Fibroblast of skin of right quadriceps (primary cell): ENCODE measurements at regions not wholly inside any gene's neighbourhood (a gene's known extent, or its start where the extent isn't known, plus 50 kb on each side); places are given as distances from the start of the nearest gene placed in this dataset.
A peak's percentile ranks its signal among the peaks of the same experiment; 100 is the strongest.

Experiments used
- DNase-seq: peaks from one replicate; pipeline ENCODE4 v3.0.0-alpha.2; 2013

GRCh38 chr1:104856518-104856917, 1106.8 kb downstream of the AMY1C start:
- DNase-seq: no peak

GRCh38 chr1:104868794-104869193, 1119.1 kb downstream of the AMY1C start:
- DNase-seq: no peak

GRCh38 chr1:104874044-104874443, 1124.3 kb downstream of the AMY1C start:
- DNase-seq: no peak

DNA sequence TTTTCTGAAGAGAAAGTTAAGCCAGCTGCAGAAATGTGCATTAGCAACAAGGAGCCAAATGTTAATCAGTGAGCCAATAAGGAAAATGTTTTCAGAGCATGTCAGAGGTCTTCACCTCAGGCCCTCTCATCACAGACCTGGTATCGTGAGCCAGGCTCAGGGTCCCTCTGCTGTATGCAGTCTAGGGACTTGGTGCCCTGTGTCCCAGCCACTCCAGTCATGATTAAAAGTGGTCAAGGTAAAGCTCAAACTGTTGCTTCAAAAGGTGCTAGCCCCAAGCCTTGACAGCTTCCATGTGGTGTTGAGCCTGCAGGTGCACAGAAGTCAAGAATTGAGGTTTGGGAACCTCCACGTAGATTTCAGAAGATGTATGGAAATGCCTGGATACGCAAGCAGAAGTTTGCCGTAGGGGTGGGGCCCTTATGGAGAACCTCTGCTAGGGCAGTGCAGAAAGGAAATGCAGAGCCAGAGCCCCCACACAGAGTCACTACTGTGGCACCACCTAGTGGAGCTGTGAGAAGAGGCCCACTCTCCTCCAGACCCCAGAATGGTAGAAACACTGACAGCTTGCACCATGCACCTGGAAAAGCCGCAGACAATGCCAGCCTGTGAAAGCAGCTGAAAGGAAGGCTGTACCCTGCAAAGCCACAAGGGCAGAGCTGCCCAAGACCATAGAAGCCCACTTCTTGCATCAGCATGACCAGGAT, 1128.7 kb downstream of the AMY1C start:
- no peak for DNase-seq

GRCh38 chr1:104884939-104885338, 1135.2 kb downstream of the AMY1C start:
- DNase-seq: no peak

- no peak for DNase-seq
These were observed 1155.6 kb downstream of the AMY1C start for GRCh38 chr1:104905322-104905721.

DNA sequence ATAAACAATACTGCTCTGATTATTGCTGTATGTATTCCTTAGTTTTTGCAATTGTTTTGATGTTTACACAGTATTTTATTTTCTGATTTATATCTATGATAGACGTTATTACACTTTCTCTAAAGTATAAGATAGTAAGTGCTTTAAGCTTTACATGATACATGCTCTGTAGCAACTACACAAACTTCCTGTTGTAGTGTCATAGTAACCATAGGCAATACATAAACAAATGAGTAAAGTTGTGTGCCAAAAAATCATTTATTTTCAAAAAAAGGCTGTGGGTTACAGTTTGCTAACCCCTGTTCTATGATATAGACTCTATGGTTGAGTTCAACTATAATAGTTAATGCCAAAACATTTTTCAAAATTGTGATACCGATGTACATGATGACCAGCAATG, 1156.4 kb downstream of the AMY1C start:
- no peak for DNase-seq

GRCh38 chr1:104919188-104919587, 1169.5 kb downstream of the AMY1C start:
- no peak for DNase-seq

GRCh38 chr1:104921525-104921924, 1171.8 kb downstream of the AMY1C start:
- peak; percentile 42 for DNase-seq

- no peak for DNase-seq
These were observed 1173.4 kb downstream of the AMY1C start for GRCh38 chr1:104923075-104923474.

DNA sequence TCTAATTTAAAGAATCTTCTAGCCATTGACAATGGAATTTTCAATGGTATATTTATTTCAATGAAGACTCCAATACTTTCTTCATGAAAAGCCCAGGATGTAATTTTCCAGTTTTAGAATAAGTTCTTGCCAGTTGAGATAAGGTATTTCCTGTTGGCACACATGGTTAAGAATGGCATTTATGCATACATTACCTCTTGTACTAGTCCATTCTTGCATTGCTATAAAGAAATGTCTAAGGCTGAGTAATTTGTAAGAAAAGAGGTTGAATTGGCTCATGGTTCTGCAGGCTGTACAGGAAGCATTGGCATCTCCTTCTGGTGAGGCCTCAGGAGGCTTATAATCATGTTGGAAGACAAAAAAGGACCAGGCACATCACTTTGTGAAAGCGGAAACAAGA, 1179.6 kb downstream of the AMY1C start:
- no peak for DNase-seq

- DNase-seq: no peak
These were observed 1182.6 kb downstream of the AMY1C start for GRCh38 chr1:104932030-104932915.

DNA sequence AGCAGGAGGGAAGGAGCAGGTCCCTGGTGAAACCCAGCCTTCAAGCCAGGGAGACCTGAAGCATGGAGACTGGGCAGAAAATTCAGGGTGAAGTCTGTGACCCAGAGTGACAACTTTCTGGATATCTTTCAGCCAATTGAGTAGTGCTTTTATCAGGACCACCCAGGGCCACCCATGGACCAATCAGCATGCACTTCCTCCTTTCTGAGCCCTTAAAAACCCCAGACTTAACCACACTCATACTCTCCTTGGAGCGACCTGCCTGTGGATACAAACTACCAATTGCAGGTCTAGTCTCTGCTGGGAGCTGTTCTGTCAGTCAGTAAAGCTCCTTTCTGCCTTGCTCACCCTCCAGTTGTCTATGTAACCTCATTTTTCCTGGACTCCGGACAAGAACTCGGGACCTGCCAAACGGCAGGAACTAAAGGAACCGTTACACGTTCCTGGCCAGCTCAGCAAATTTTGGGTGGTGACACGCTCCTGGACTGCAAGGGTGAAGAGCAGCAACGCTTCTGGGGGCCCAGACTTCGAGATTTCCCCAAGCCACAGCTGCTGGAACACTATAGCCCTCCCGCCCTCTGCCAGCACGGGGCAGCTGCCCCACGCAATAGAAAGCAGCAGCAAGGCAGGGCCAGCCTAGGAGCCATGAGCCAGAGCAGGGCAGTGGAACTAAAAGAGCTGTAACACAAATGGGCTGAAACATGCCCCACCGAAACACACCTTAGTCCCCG, 1183.4 kb downstream of the AMY1C start:
- DNase-seq: no peak

DNA sequence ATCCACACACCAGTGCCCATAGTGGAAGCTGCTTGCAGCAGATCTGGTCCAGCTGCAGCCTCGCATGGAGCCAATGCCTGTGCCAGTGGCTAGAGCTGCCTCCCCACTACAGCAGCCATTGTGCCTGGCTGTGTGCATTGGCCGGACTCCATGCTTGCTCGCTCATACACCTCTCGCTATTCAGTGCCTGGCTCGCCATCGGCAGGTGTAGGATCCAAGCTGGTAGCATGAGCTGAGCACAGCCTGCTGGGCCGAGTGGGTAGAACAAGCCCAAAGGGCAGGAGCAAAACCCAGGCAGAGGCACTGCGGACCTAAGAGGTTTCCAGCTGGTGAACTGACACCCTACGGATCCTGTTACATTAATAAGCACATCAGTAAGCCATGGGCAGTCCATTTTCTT, 1184.1 kb downstream of the AMY1C start:
- no peak for DNase-seq

GRCh38 chr1:104945406-104945805, 1195.7 kb downstream of the AMY1C start:
- DNase-seq: no peak

DNA sequence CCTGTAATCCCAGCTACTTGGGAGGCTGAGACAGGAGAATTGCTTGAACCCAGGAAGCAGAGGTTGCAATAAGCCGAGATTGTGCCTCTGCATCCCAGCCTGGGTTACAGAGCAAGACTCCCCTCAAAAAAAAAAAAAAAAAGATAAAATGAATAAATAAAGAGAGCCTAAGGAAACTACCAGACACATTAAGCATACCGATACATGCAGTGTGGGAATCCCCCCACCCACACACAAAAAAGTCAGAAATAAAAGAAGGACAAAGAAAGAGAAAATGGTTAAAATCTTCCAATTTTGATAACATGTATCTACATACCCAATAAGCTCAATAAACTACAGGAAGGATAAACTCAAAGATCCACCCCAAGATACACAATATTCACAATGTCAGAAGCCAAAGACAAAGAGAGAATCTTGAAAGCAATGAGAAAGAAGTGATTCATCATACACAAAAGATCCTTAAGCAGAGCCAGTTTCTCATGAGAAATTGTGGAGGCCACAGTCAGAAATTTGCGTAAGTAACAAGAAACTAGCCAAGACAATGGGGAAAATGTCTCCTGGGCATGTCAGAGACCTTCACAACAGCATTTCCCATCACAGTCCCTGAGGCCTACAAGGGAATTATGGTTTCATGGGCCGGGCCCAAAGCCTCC, 1197.0 kb downstream of the AMY1C start:
- no peak for DNase-seq

GRCh38 chr1:104953555-104953954, 1203.9 kb downstream of the AMY1C start:
- DNase-seq: no peak

DNA sequence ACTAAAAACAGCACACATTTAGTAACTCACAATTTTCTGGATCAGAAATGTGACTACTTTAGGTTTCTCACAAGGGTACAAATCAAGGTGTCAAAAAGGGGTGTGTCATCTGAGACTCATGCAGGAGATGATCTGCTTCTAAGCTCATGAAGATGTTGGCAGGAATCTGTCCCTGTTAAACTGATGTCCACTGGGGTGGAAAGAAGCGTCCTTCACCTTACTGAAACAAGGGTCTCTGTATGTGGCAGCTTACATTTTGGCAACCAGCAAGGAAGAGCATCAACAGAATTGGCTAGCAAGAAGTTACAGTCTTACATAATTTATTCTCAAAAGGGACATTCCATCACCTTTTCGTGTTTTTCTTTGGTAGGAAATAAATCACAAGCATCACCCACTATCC, 1223.8 kb downstream of the AMY1C start:
- no peak for DNase-seq

GRCh38 chr1:104979651-104980050, 1230.0 kb downstream of the AMY1C start:
- no peak for DNase-seq

- no peak for DNase-seq
These were observed 1237.5 kb downstream of the AMY1C start for GRCh38 chr1:104987210-104987609.

- DNase-seq: no peak
These were observed 1239.3 kb downstream of the AMY1C start for GRCh38 chr1:104989012-104989411.

DNA sequence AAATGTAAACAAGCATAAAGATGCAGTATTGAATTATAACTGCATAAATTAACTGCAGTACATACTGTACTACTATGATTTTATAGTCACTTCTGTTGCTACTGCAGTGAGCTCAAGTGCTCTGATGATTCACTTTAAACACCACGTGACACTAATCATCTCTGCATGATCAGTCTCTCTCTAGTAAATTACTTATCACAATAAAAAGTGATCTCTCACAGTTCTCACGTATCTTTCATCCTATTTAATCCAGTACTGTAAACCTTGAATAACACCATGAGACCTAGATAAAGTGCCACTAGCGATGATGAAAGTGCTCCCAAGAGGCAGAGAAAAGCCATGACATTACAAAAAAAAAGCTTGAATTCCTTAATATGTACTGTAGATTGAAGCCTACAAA, 1242.0 kb downstream of the AMY1C start:
- DNase-seq: no peak

- no peak for DNase-seq
These were observed 1251.1 kb downstream of the AMY1C start for GRCh38 chr1:105000793-105001192.
